IMR-90 (cell line): ENCODE measurements at regions not wholly inside any gene's neighbourhood (a gene's known extent, or its start where the extent isn't known, plus 50 kb on each side); places are given as distances from the start of the nearest gene placed in this dataset.

Source experiments
- ATAC-seq: fragments of 200-7000 bp; cut with Tn5 transposase; 2 replicates; pipeline ENCODE4 v1.9.1; 2020; ENCODE audit warnings: low read depth, mild to moderate bottlenecking, moderate library complexity
- BruUV-seq: library from RNA; stranded (reverse); fragments of 400-500 nt; replicated peaks from 2 replicates; lab custom pipeline; 2021; lab: Mats Ljungman, UMichigan
- CTCF ChIA-PET: fragments of 300-600 bp; formaldehyde crosslinking; extraction: SDS; loops from one replicate; lab custom pipeline; 2021; ENCODE audit warnings: antibody characterized with exemption; lab: Yijun Ruan, JAX
- POLR2A ChIA-PET: fragments of 300-600 bp; sonication (Branson Sonifier 250); formaldehyde crosslinking; loops from one replicate; lab custom pipeline; 2022; ENCODE audit warnings: antibody characterized with exemption; ENCODE audit not compliant: unreplicated experiment; lab: Charles Lee
- DNase-seq: peaks from one replicate; pipeline ENCODE4 v3.0.0; 2013
- H2AFZ ChIP-seq: replicated peaks from 2 replicates; pipeline ENCODE3; 2013; ENCODE audit warnings: low read length, mild to moderate bottlenecking; ENCODE audit not compliant: poor library complexity
- H2AK5ac ChIP-seq: 2 replicates; pipeline ENCODE4 v1.6.1; 2013; ENCODE audit warnings: low read depth, low read length, inconsistent platforms
- H2AK9ac ChIP-seq: replicated peaks from 2 replicates; pipeline ENCODE3; 2013; ENCODE audit warnings: mild to moderate bottlenecking, low read depth, low read length, moderate library complexity; ENCODE audit not compliant: poor library complexity
- H2BK120ac ChIP-seq: 2 replicates; pipeline ENCODE4 v1.6.1; 2013; ENCODE audit warnings: low read depth, low read length, inconsistent platforms
- H2BK15ac ChIP-seq: 3 replicates; pipeline ENCODE4 v1.6.1; 2013; ENCODE audit warnings: low read depth, low read length, inconsistent platforms
- H2BK20ac ChIP-seq: 2 replicates; pipeline ENCODE4 v1.6.1; 2013; ENCODE audit warnings: low read depth, mild to moderate bottlenecking, inconsistent platforms, low read length, moderate library complexity
- H2BK5ac ChIP-seq: 2 replicates; pipeline ENCODE4 v1.6.1; 2013; ENCODE audit warnings: mild to moderate bottlenecking, low read depth, low read length, inconsistent platforms; ENCODE audit not compliant: poor library complexity, severe bottlenecking
- H3K14ac ChIP-seq: replicated peaks from 2 replicates; pipeline ENCODE4 v1.6.1; 2013; ENCODE audit warnings: low read depth, low read length, inconsistent platforms
- H3K18ac ChIP-seq: 2 replicates; pipeline ENCODE4 v1.6.1; 2013; ENCODE audit warnings: low read depth, low read length, control low read depth
- H3K23ac ChIP-seq: 2 replicates; pipeline ENCODE4 v1.6.1; 2013; ENCODE audit warnings: low read depth, low read length, inconsistent platforms
- H3K27ac ChIP-seq: 2 replicates; pipeline ENCODE4 v1.5.1; 2013; ENCODE audit warnings: mild to moderate bottlenecking, control low read depth, low read length; ENCODE audit not compliant: insufficient read depth
- H3K27me3 ChIP-seq: 2 replicates; pipeline ENCODE4 v1.6.1; 2013; ENCODE audit warnings: low read length; ENCODE audit not compliant: control insufficient read depth, insufficient read depth
- H3K36me3 ChIP-seq: 2 replicates; pipeline ENCODE4 v1.6.1; 2013; ENCODE audit warnings: low read length, mixed read lengths; ENCODE audit not compliant: control insufficient read depth, insufficient read depth
- H3K4ac ChIP-seq: 2 replicates; pipeline ENCODE4 v1.6.1; 2013; ENCODE audit warnings: low read depth, low read length, inconsistent platforms
- H3K4me1 ChIP-seq: 2 replicates; pipeline ENCODE4 v1.6.1; 2013; ENCODE audit warnings: low read length, mixed read lengths; ENCODE audit not compliant: control insufficient read depth, insufficient read depth
- H3K4me2 ChIP-seq: 2 replicates; pipeline ENCODE4 v1.6.1; 2013; ENCODE audit warnings: low read depth, mild to moderate bottlenecking, control low read depth, low read length, moderate library complexity
- H3K4me3 ChIP-seq: 2 replicates; pipeline ENCODE4 v1.5.1; 2013; ENCODE audit warnings: low read depth, mild to moderate bottlenecking, control low read depth, low read length, moderate library complexity; ENCODE audit not compliant: insufficient read depth
- H3K56ac ChIP-seq: 2 replicates; pipeline ENCODE4 v1.6.1; 2013; ENCODE audit warnings: low read length, inconsistent platforms; ENCODE audit not compliant: insufficient read depth; ENCODE audit errors: extremely low read depth
- H3K79me1 ChIP-seq, 2 experiments: 2 replicates each; pipeline ENCODE4 v1.6.1; 2013; ENCODE audit warnings: low read length in 2 of 2, inconsistent platforms in 1 of 2, low read depth in 1 of 2
- H3K9ac ChIP-seq: 2 replicates; pipeline ENCODE4 v1.6.1; 2013; ENCODE audit warnings: low read depth, low read length, control low read depth
- H3K9me1 ChIP-seq: 2 replicates; pipeline ENCODE4 v1.6.1; 2013; ENCODE audit warnings: low read length, inconsistent platforms; ENCODE audit not compliant: insufficient read depth
- H3K9me3 ChIP-seq: 2 replicates; pipeline ENCODE4 v1.6.1; 2013; ENCODE audit warnings: low read length; ENCODE audit not compliant: control insufficient read depth, insufficient read depth
- H4K20me1 ChIP-seq: 2 replicates; pipeline ENCODE4 v1.6.1; 2013; ENCODE audit warnings: low read length, inconsistent platforms; ENCODE audit not compliant: insufficient read depth
- H4K5ac ChIP-seq: 2 replicates; pipeline ENCODE4 v1.6.1; 2013; ENCODE audit warnings: mild to moderate bottlenecking, low read depth, low read length, control low read depth
- H4K8ac ChIP-seq, 2 experiments: 2 replicates each; pipeline ENCODE4 v1.6.1; 2013; ENCODE audit warnings: low read depth in 2 of 2, low read length in 2 of 2, control low read depth in 1 of 2, inconsistent platforms in 1 of 2
- H4K91ac ChIP-seq: 2 replicates; pipeline ENCODE4 v1.6.1; 2013; ENCODE audit warnings: low read depth, low read length, inconsistent platforms; ENCODE audit not compliant: insufficient read depth
- BHLHE40 ChIP-seq: fragments of 150-350 bp; IDR thresholded peaks from 2 replicates; pipeline ENCODE4 v1.6.1; 2016; ENCODE audit warnings: mild to moderate bottlenecking, low read depth, low read length
- CEBPB ChIP-seq: IDR thresholded peaks from 2 replicates; pipeline ENCODE4 v1.6.1; 2012; ENCODE audit warnings: low read depth, low read length, improper control_type of control experiment
- FOS ChIP-seq: fragments of 150-350 bp; IDR thresholded peaks from 2 replicates; pipeline ENCODE4 v1.6.1; 2016; ENCODE audit warnings: low read depth, low read length
- MAFK ChIP-seq: IDR thresholded peaks from 2 replicates; pipeline ENCODE4 v1.6.1; 2012; ENCODE audit warnings: low read depth, low read length, improper control_type of control experiment
- MAZ ChIP-seq: IDR thresholded peaks from 2 replicates; pipeline ENCODE4 v1.6.1; 2012; ENCODE audit warnings: low read depth, mild to moderate bottlenecking, low read length, improper control_type of control experiment, moderate library complexity, borderline replicate concordance
- MXI1 ChIP-seq: IDR thresholded peaks from 2 replicates; pipeline ENCODE4 v1.6.1; 2012; ENCODE audit warnings: low read depth, mild to moderate bottlenecking, low read length, moderate library complexity, borderline replicate concordance
- NFE2L2 ChIP-seq: fragments of 150-350 bp; IDR thresholded peaks from 2 replicates; pipeline ENCODE4 v1.6.1; 2016; ENCODE audit warnings: low read depth, mild to moderate bottlenecking, low read length
- POLR2A ChIP-seq: IDR thresholded peaks from 2 replicates; pipeline ENCODE4 v1.6.1; 2012; ENCODE audit warnings: mild to moderate bottlenecking, low read depth, low read length
- RAD21 ChIP-seq: IDR thresholded peaks from 2 replicates; pipeline ENCODE4 v1.6.1; 2012; ENCODE audit warnings: low read length, improper control_type of control experiment
- RCOR1 ChIP-seq: IDR thresholded peaks from 2 replicates; pipeline ENCODE4 v1.6.1; 2012; ENCODE audit warnings: mild to moderate bottlenecking, low read length, improper control_type of control experiment; ENCODE audit not compliant: insufficient replicate concordance
- WGBS, 2 experiments: methylation state at CpG; one replicate each; pipeline versions ENCODE4 v1.1.5 to v1.1.7; 2013; ENCODE audit warnings: missing lambda C conversion rate in 2 of 2; ENCODE audit not compliant: insufficient read length in 1 of 2; ENCODE audit errors: extremely low coverage in 2 of 2; 5-methylcytosine and 5-hydroxymethylcytosine counted together
- dilution Hi-C: fragments of 300-500 bp; cut with HindIII; formaldehyde crosslinking; loops from one replicate; pipeline ENCODE4 v1.14.3; 2018; ENCODE audit warnings: low sequenced_read_pairs; ENCODE audit not compliant: unreplicated experiment
- in situ Hi-C: fragments of 300-500 bp; cut with MboI; formaldehyde crosslinking; loops from 3 replicates; pipeline ENCODE4 v1.14.3; 2019; ENCODE audit warnings: low sequenced_read_pairs, inconsistent platforms, mixed read lengths
- intact Hi-C: fragments of 100-400 bp; cut with micrococcal nuclease; formaldehyde crosslinking; loops from 2 replicates; pipeline ENCODE4 v1.10.0; 2022
- TF ChIP-seq, protein P1 (sequence below): fragments of 150-350 bp; IDR thresholded peaks from 2 replicates; pipeline ENCODE4 v1.6.1; 2016; ENCODE audit warnings: low read depth, mild to moderate bottlenecking, low read length, moderate library complexity, borderline replicate concordance
- TF ChIP-seq, protein P2 (sequence below): fragments of 150-350 bp; IDR thresholded peaks from 2 replicates; pipeline ENCODE4 v1.6.1; 2017; ENCODE audit warnings: mild to moderate bottlenecking, antibody characterized with exemption, low read length, low read depth

GRCh38 chr10:129277084-129277483, 190.0 kb upstream of the MGMT start:
- no peak overlapping the region for H2BK5ac ChIP-seq
- no peak overlapping the region for H4K5ac ChIP-seq
- DNase-seq (no peak), ATAC-seq (no peak)
- H3K9me1 ChIP-seq = no peaks in the 10 kb centered on the region
- no peak overlapping the region for H3K27ac ChIP-seq
- H3K56ac ChIP-seq = no peak overlapping the region
- no peak overlapping the region for H2AK9ac ChIP-seq
- in situ Hi-C loops = no loop called here
- POLR2A ChIA-PET = no interaction called here
- H3K36me3 ChIP-seq = no peaks in the 10 kb centered on the region; the same call in 1 of the 2 replicates
- no peaks in the 10 kb centered on the region for H4K20me1 ChIP-seq
- H2BK15ac ChIP-seq = no peak overlapping the region
- no peak overlapping the region for H2AK5ac ChIP-seq
- dilution Hi-C loops = no loop called here
- no peak overlapping the region for H3K18ac ChIP-seq
- H3K4ac ChIP-seq = no peak overlapping the region
- H3K4me3 ChIP-seq = no peak overlapping the region
- H3K9ac ChIP-seq = no peak overlapping the region
- H2BK20ac ChIP-seq = no peak overlapping the region
- CTCF ChIA-PET = no interaction called here
- H3K14ac ChIP-seq = no peak overlapping the region
- TF ChIP-seq, protein P1, sequence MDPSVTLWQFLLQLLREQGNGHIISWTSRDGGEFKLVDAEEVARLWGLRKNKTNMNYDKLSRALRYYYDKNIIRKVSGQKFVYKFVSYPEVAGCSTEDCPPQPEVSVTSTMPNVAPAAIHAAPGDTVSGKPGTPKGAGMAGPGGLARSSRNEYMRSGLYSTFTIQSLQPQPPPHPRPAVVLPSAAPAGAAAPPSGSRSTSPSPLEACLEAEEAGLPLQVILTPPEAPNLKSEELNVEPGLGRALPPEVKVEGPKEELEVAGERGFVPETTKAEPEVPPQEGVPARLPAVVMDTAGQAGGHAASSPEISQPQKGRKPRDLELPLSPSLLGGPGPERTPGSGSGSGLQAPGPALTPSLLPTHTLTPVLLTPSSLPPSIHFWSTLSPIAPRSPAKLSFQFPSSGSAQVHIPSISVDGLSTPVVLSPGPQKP = no peak
- TF ChIP-seq, protein P2, sequence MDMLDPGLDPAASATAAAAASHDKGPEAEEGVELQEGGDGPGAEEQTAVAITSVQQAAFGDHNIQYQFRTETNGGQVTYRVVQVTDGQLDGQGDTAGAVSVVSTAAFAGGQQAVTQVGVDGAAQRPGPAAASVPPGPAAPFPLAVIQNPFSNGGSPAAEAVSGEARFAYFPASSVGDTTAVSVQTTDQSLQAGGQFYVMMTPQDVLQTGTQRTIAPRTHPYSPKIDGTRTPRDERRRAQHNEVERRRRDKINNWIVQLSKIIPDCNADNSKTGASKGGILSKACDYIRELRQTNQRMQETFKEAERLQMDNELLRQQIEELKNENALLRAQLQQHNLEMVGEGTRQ = no peak
- no peak for TF ChIP-seq NFE2L2
- TF ChIP-seq MXI1 = no peak
- no peak for TF ChIP-seq BHLHE40
- TF ChIP-seq FOS = no peak
- no peak for TF ChIP-seq RAD21
- TF ChIP-seq POLR2A = no peak
- no peak for TF ChIP-seq MAZ
- TF ChIP-seq CEBPB = no peak
- TF ChIP-seq RCOR1 = no peak
- no peak for TF ChIP-seq MAFK
- no peaks in the 10 kb centered on the region for H3K79me1 ChIP-seq
- H3K23ac ChIP-seq = no peak overlapping the region
- BruUV-seq = no TSS peak
- H3K4me2 ChIP-seq = no peak overlapping the region
- H4K8ac ChIP-seq = no peak overlapping the region
- H2AFZ ChIP-seq = no peak overlapping the region
- H3K9me3 ChIP-seq = peaks cover 21% of the 10 kb centered on the region
- intact Hi-C loops = no loop called here
- no peaks in the 10 kb centered on the region for H3K27me3 ChIP-seq
- H4K91ac ChIP-seq = no peak overlapping the region; the same call in 1 of the 2 replicates
- H3K4me1 ChIP-seq = no peaks in the 10 kb centered on the region
- no peak overlapping the region for H2BK120ac ChIP-seq
- WGBS, 2 experiments = 0% methylated on average over 1 of the region's 13 CpGs; no CpG with 5 or more reads in 1 of the 2 experiments
